HG02943 (cell line): ENCODE measurements at regions not wholly inside any gene's neighbourhood (a gene's known extent, or its start where the extent isn't known, plus 50 kb on each side); places are given as distances from the start of the nearest gene placed in this dataset.

Experiments
- ATAC-seq: cut with Tn5 transposase; IDR thresholded peaks from one replicate; pipeline ENCODE4 v1.9.1; 2021; ENCODE audit warnings: mild to moderate bottlenecking, low read depth, moderate library complexity; ENCODE audit not compliant: unreplicated experiment

GRCh38 chr9:129391221-129391661 is 213.2 kb upstream of the IER5L start:
- ATAC-seq = no peak

GRCh38 chr9:129390541-129390940 is 212.5 kb upstream of the IER5L start:
- ATAC-seq = no peak

- no peak for ATAC-seq
These were observed 209.8 kb upstream of the IER5L start for GRCh38 chr9:129387822-129388221.

- no peak for ATAC-seq
These were observed 208.7 kb upstream of the IER5L start for GRCh38 chr9:129386812-129387177.

GRCh38 chr9:129385211-129385934 is 207.3 kb upstream of the IER5L start:
- no peak for ATAC-seq

- ATAC-seq = no peak
These were observed 206.6 kb upstream of the IER5L start for GRCh38 chr9:129384491-129385210.

- ATAC-seq = no peak
These were observed 205.8 kb upstream of the IER5L start for GRCh38 chr9:129383561-129384490.

GRCh38 chr9:129383019-129383560 is 205.0 kb upstream of the IER5L start:
- no peak for ATAC-seq

- no peak for ATAC-seq
These were observed 204.4 kb upstream of the IER5L start for GRCh38 chr9:129382281-129383018.

GRCh38 chr9:129381481-129381957 is 203.5 kb upstream of the IER5L start:
- no peak for ATAC-seq

- no peak for ATAC-seq
These were observed 202.9 kb upstream of the IER5L start for GRCh38 chr9:129380961-129381401.

- ATAC-seq = no peak
These were observed 201.8 kb upstream of the IER5L start for GRCh38 chr9:129379886-129380285.

GRCh38 chr9:129379181-129379836 is 201.2 kb upstream of the IER5L start:
- no peak for ATAC-seq

GRCh38 chr9:129377931-129378661 is 200.0 kb upstream of the IER5L start:
- no peak for ATAC-seq

GRCh38 chr9:129377181-129377580 is 199.1 kb upstream of the IER5L start:
- no peak for ATAC-seq

GRCh38 chr9:129375845-129376244 is 197.8 kb upstream of the IER5L start:
- ATAC-seq = no peak

GRCh38 chr9:129374651-129375050 is 196.6 kb upstream of the IER5L start:
- ATAC-seq = no peak

- no peak for ATAC-seq
These were observed 196.2 kb upstream of the IER5L start for GRCh38 chr9:129374231-129374630.

GRCh38 chr9:129373361-129373760 is 195.3 kb upstream of the IER5L start:
- no peak for ATAC-seq
